ENCODE measurements at regions not wholly inside any gene's neighbourhood (a gene's known extent, or its start where the extent isn't known, plus 50 kb on each side); places are given as distances from the start of the nearest gene placed in this dataset.
A peak's percentile ranks its signal among the peaks of the same experiment; 100 is the strongest.
"Not testable (repeated sequence)": the region's sequence is repeated elsewhere in the genome, so short reads cannot be mapped to it uniquely, and the experiment has no call there.

GRCh38 chr2:3899536-3900155 lies 196.3 kb downstream of the DCDC2C start:
- peak; percentile 31 to 73 for DNase-seq

GRCh38 chr2:3902131-3902530 lies 198.8 kb downstream of the DCDC2C start:
- DNase-seq, result no peak

DNA sequence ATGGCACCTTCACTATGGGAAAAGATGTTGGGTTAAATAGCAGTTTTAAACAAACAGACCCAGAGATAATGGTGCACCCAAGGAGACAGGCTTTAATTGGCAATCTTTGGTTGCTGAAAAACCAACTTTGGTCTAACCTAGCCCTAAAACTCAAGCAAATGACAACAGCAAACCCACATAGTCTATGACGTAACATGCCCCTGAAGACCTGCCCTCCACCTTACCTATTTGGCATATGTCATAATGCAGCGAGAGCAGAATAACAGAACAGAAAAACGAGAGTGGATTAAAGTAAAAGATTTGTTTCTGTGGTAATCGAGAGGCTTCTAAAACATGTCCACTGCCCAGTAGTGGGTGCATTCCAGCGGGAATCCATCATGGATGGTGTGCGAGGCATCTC lies 200.7 kb downstream of the DCDC2C start:
- DNase-seq, result no peak

- DNase-seq, result not testable (repeated sequence)
These were observed 205.1 kb downstream of the DCDC2C start for GRCh38 chr2:3908498-3908897.

DNA sequence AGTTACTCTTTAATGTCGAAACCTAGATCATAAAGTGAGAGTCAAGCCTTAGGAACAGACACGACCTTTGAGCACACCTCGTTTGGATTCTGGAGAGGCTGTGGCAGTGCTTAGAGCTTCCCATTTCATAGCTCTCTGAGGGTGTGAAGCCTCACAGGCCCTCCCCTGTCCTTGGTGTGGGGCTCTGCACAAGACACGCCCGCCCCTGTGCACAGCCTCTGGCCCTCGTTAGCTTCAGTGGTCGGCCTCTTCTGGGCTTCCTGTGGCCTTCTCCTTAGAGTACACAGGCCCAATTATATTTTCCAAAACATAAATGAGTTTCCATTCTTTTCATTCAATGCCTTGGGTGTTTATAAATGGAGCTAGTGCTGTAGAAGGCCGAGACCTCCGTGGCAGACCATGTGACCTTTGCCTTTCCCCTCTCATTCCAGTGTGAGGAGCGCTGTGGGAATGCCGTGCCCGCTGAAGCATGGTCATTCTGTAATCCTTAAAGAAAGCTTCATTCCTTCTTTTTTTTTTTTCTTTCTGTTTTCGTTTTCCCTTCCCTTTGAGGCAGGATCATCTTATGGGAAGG lies 208.6 kb downstream of the DCDC2C start:
- DNase-seq, result no peak

DNA sequence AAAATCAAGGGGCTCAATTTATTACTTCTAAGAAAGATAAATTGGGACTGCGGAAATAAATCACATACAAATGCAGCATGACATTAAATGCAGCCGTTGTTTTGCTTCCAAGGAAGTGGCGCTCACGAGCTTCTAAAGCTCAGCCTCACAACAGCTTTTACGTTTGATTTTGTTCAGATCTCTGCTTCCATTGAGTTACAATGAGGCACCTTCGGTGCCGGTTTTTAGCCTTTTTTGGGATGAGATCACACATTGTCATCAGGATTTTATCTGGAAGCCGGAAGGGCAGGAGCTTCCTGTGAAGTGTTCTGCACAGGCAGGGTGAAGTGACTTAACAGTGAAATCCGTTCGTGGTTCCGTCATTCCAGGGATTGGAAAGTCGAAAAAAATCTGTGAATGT lies 209.8 kb downstream of the DCDC2C start:
- no peak for DNase-seq

DNA sequence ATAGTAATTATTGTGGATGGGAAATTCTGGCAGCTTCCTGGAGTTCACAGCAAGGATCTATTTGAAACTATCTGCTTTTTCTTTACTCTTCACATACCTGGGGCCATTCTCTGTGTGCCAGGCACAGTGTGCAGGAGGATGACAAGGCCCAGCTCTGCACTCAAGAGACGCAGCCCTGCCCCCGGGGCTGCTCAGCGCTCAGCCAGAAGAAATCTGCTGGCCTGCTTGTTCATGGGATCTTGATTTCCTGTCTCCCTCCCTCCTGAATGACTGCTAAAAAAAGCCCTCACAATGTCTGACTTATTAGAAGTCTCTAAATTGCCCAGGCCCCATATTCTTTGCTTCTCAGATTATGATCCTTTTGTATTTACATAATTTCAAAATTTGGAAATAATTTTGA lies 210.9 kb downstream of the DCDC2C start:
- no peak for DNase-seq

- no peak for DNase-seq
These were observed 223.7 kb downstream of the DCDC2C start for GRCh38 chr2:3927031-3927430.

GRCh38 chr2:3929374-3929773 lies 226.0 kb downstream of the DCDC2C start:
- no peak for DNase-seq

DNA sequence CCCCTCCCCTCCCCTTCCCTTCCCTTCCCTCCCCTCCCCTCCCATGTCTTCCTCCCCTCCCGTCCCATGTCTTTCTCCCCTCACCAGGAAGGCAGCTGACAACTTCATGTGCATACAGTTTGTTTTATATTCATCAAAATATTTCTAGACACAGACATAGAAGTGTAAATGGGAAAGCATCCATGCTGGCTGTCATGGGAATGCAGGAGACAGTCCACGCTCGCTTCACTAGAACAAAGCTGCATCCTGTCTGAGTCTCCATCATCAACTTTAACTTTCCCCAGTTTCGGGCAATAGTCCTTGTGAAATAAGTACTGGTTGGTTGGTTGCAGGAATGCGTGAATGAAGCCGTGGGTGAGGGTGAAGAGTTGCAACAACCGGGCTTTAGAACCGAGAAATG lies 226.9 kb downstream of the DCDC2C start:
- no peak for DNase-seq

DNA sequence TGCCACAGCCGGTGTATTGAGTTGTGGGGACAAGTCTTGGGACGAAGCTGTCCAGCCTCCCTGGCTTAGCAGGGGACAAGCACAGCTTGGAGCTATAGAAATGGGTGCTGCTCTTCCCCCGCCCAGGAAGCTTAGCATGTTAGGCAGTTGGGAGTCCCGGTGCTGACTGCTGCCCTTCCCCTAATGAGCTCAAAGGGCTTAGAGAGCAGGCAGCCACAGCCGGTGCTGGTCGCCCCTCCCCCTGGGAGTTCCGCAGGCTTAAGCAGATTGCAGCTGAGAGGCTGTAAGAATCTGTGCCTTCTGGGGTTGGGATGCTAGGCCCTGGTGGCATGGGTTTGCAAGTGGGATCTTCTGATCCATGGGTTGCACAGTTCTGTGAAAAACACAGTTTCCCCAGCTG lies 237.3 kb downstream of the DCDC2C start:
- DNase-seq, result no peak

DNA sequence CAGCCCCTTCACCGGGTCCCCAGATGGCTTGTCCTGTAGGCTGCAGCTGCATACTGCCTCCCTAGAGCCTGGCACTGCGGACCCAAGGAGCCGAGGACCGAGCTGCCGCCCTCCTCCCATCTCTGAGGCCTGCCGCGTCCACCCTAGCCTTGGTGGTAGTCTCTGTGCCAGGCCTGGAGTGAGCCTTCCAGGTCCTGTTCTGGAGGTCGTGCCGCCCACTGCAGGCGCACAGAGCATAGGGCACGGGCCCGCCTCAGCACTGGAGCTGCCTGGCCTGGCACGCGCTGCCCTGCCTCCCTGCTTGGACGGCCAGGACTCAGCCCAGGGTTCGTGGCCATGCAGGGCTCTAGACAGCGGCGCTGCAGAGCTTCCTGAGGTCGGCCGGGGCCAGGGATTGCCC lies 239.5 kb downstream of the DCDC2C start:
- DNase-seq, result no peak

GRCh38 chr2:3944071-3944470 lies 240.7 kb downstream of the DCDC2C start:
- DNase-seq, result no peak

DNA sequence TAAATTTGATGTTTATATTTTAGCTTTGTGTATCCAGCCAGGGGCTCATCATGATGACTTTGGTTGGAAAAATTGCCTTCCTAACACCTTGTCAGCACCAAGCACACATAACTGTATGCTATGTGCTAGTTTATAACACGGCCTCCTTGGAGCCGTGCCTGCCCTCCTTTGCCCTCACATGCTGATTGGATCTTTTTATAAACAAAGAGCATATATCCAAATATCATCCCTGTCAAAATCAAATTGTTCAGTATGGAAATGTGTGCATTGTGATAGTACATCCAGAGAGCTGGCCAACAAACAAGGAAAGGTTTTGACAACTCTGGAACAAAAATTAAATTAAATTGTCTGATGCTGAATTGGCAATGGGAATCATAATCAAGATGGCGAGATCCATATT lies 241.5 kb downstream of the DCDC2C start:
- DNase-seq, result no peak

GRCh38 chr2:3948191-3948590 lies 244.8 kb downstream of the DCDC2C start:
- DNase-seq, result no peak

- no peak for DNase-seq
These were observed 248.0 kb downstream of the DCDC2C start for GRCh38 chr2:3951131-3951954.

DNA sequence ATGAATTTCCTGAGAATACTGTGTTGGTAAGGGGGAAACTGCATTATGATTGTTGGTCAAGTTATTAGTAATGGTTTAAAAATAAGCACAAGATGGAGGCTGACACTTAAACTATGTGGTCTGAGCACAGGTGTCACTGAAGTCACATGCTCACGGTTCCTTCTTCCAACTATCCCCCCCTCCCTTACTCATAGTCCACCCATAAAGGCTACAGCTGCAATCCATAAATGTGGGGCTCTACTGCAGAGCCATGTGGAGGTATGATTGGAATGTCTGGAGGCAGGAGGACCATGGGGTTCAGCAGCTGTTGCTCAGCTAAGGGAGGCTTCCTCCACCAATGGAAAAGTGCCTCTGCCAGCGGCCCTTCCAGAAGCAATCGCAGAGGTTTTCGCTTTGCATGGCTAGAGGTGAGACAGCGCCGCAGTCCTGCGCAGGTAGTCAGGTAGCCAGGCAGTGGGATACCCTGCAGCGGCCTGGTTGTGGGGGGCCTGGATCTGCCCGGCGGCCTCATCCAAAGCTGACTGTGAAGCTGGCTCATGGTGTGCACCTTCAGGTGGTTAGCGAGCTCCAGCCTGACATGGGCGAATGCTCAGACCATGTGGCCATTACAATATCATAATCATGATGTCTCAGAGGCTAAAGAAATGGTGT lies 249.6 kb downstream of the DCDC2C start:
- no peak for DNase-seq

DNA sequence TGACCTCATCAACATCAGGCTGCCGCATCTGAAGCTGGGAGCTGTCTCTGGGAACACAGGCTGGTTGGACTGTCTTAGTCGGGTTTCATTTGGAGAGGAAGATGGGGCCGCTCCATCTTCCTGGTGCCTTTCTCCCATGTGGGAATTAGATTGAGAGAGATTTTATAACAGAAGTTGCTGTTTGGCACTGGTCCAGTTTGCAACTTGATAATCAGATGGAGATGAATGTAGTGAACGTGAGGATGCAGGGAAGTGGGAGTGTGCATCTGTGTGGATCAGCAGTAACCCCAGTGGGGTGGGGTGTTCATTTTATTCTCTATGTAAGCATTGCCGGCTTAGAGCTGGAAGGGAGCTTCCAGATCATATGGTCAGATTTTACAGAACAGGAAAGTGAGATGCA lies 250.9 kb downstream of the DCDC2C start:
- DNase-seq, result no peak

DNA sequence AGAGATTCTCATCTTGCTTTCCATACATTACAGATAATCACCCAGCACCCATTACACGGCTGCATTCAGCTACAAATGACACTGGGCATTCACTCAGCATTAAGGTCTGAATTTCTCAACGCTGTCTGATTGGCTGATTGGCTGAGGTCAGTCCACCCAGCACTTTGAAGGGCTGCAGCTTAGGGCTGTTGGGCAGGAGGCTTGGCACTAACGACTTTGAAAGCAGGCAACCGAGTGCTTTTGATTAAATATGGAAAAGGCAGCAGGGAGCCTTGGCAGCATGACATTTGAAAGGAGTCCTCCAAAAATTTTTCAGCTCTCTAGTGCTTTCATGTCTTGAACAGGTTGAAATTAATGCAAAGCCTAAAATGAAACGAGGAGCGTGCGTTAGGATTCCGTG lies 253.0 kb downstream of the DCDC2C start:
- DNase-seq, result no peak

GRCh38 chr2:3956892-3957291 lies 253.5 kb downstream of the DCDC2C start:
- no peak for DNase-seq

- no peak for DNase-seq
These were observed 255.1 kb downstream of the DCDC2C start for GRCh38 chr2:3958465-3958864.

DNA sequence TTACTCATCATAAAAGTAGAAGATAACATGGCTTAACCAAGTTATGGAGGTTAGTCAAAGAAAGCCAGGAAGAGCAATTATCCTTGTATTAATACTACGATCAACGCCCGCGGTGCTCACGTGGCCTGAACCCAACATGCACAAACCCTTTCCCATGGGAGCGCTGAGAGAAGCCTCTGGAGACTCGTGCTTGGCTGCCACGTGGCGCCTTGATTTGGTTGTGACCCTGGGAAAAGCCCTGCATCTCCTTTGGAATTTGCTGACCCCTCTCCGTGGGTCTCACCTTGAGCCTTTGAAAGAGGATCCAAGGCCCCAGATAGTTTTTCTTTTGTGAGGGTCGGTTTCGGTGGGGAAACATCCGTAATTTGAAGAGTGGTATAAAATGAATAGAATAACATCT lies 255.6 kb downstream of the DCDC2C start:
- no peak for DNase-seq

- peak in 1 of 2 donors; percentile 33 for DNase-seq
These were observed 256.0 kb downstream of the DCDC2C start for GRCh38 chr2:3959372-3959771.

GRCh38 chr2:3960106-3960505 lies 256.7 kb downstream of the DCDC2C start:
- no peak for DNase-seq

Measured in inflammatory macrophage treated with lipopolysaccharide for 1 hour (primary cell).